ENCODE measurements at regions not wholly inside any gene's neighbourhood (a gene's known extent, or its start where the extent isn't known, plus 50 kb on each side); places are given as distances from the start of the nearest gene placed in this dataset.

DNA sequence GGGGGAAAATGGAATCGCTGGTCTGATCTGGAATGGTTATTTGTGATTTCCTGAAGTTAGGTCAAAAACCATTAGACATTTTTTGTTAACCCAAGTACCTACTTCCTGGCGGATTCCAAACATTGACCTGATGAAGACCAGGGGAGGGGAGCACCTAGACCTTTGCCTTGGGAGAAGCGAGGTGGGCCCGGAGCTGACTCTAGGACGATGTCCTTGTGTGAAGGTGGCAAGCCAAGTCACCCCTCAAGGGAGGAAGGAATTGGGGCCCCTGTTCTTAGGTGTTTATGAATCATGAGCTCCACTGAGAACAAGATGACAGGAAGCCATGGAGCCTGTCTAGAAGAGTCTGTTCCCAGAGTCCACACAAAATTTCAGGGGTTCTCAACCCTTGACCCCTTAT is 204.9 kb upstream of the FOXF1 start:
- no peak for TF ChIP-seq FOS (IDR thresholded peaks at IDR 0.05; ENCODE audit: borderline replicate concordance, insufficient read depth, low read length)
- H3K4me2 ChIP-seq (ENCODE audit: insufficient read depth, low read length) = no peak overlapping the region
- FAIRE-seq = no peak

GRCh38 chr16:86306011-86306644 is 204.2 kb upstream of the FOXF1 start:
- no peaks in the 10 kb centered on the region for H3K9me1 ChIP-seq (replicated peaks; ENCODE audit: control insufficient read depth, extremely low read depth, insufficient read depth, low read length)
- H2AFZ ChIP-seq (ENCODE audit: low read depth, low read length) = no peak overlapping the region
- DNase-seq (ENCODE audit: low read depth, low spot score) = no peak
- dilution Hi-C loops (cut with MboI; ENCODE audit: extremely low pct_ligation_motif_present, low sequenced_read_pairs) (no loop called here), intact Hi-C loops (cut with micrococcal nuclease) (no loop called here)
- BruUV-seq (replicated peaks) = no TSS peak
- POLR2A ChIA-PET = no interaction called here
- no peak overlapping the region for H3K4me2 ChIP-seq (ENCODE audit: insufficient read depth, low read length)
- no peak overlapping the region for H3K27ac ChIP-seq (ENCODE audit: insufficient read depth, low read depth, low read length)
- no peak overlapping the region for H3K9ac ChIP-seq (replicated peaks; ENCODE audit: extremely low read depth, insufficient read depth, low read length)
- FAIRE-seq = no peak
- no peaks in the 10 kb centered on the region for H3K36me3 ChIP-seq (ENCODE audit: control insufficient read depth in 2 of 2, extremely low read depth in 1 of 2, insufficient read depth in 2 of 2, low read length in 2 of 2)
- H3K4me3 ChIP-seq (replicated peaks in 1 of 3; ENCODE audit: insufficient read depth in 1 of 3, low read depth in 1 of 3, low read length in 3 of 3) = no peak overlapping the region
- no peaks in the 10 kb centered on the region for H3K79me2 ChIP-seq (ENCODE audit: control insufficient read depth, insufficient read depth, low read length)
- H3K4me1 ChIP-seq (ENCODE audit: control insufficient read depth, extremely low read depth, insufficient read depth, low read length) = no peaks in the 10 kb centered on the region
- CTCF ChIA-PET = interaction anchor here (1.4 kb wide), 1 partner anchor 8 kb away, joined by 3 read pairs; no protein-coding TSS in a partner anchor
- no peak for TF ChIP-seq MYC (IDR thresholded peaks at IDR 0.05; ENCODE audit: low read depth, low read length)
- no peak for TF ChIP-seq FOS (IDR thresholded peaks at IDR 0.05; ENCODE audit: borderline replicate concordance, insufficient read depth, low read length)
- TF ChIP-seq POLR2A (IDR thresholded peaks at IDR 0.05; ENCODE audit: low read depth, low read length) = no peak
- TF ChIP-seq POLR2AphosphoS5 (IDR thresholded peaks at IDR 0.05; ENCODE audit: insufficient read depth, low read depth, low read length) = no peak
- TF ChIP-seq, protein P1, sequence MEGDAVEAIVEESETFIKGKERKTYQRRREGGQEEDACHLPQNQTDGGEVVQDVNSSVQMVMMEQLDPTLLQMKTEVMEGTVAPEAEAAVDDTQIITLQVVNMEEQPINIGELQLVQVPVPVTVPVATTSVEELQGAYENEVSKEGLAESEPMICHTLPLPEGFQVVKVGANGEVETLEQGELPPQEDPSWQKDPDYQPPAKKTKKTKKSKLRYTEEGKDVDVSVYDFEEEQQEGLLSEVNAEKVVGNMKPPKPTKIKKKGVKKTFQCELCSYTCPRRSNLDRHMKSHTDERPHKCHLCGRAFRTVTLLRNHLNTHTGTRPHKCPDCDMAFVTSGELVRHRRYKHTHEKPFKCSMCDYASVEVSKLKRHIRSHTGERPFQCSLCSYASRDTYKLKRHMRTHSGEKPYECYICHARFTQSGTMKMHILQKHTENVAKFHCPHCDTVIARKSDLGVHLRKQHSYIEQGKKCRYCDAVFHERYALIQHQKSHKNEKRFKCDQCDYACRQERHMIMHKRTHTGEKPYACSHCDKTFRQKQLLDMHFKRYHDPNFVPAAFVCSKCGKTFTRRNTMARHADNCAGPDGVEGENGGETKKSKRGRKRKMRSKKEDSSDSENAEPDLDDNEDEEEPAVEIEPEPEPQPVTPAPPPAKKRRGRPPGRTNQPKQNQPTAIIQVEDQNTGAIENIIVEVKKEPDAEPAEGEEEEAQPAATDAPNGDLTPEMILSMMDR (IDR thresholded peaks at IDR 0.05; ENCODE audit: extremely low read depth in 1 of 2, insufficient read depth in 1 of 2, low read depth in 1 of 2, low read length in 2 of 2) = no peak
- TF ChIP-seq GATA2 (IDR thresholded peaks at IDR 0.05; ENCODE audit: insufficient read depth, insufficient read length, low read depth, low read length) = no peak
- TF ChIP-seq EZH2 (IDR thresholded peaks at IDR 0.05; ENCODE audit: borderline replicate concordance, low read depth, low read length, severe bottlenecking) = no peak
- TF ChIP-seq, protein P2, sequence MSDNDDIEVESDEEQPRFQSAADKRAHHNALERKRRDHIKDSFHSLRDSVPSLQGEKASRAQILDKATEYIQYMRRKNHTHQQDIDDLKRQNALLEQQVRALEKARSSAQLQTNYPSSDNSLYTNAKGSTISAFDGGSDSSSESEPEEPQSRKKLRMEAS (IDR thresholded peaks at IDR 0.05; ENCODE audit: insufficient read depth, insufficient read length) = no peak
- TF ChIP-seq JUN (IDR thresholded peaks at IDR 0.05; ENCODE audit: borderline replicate concordance, insufficient read depth, insufficient read length, low read depth) = no peak
- H3K27me3 ChIP-seq (ENCODE audit: control insufficient read depth in 2 of 2, insufficient read depth in 2 of 2, low read length in 2 of 2) = peaks cover 16 to 21% of the 10 kb centered on the region in 2 experiments
- no peaks in the 10 kb centered on the region for H4K20me1 ChIP-seq (replicated peaks; ENCODE audit: control insufficient read depth, extremely low read depth, insufficient read depth, low read length)
- no peaks in the 10 kb centered on the region for H3K9me3 ChIP-seq (replicated peaks; ENCODE audit: control insufficient read depth, insufficient read depth, low read length)

More for the DNA sequence above, 204.9 kb upstream of the FOXF1 start:
- Histone ChIP-seq H3K9me1 (replicated peaks; ENCODE audit: control insufficient read depth, extremely low read depth, insufficient read depth, low read length) (no peaks in the 10 kb centered on the region), H4K20me1 (replicated peaks; ENCODE audit: control insufficient read depth, extremely low read depth, insufficient read depth, low read length) (no peaks in the 10 kb centered on the region), H3K79me2 (ENCODE audit: control insufficient read depth, insufficient read depth, low read length) (no peaks in the 10 kb centered on the region), H3K36me3 (ENCODE audit: control insufficient read depth in 2 of 2, extremely low read depth in 1 of 2, insufficient read depth in 2 of 2, low read length in 2 of 2) (no peaks in the 10 kb centered on the region), H3K9me3 (replicated peaks; ENCODE audit: control insufficient read depth, insufficient read depth, low read length) (no peaks in the 10 kb centered on the region), H3K27ac (ENCODE audit: insufficient read depth, low read depth, low read length) (no peak overlapping the region), H3K4me1 (ENCODE audit: control insufficient read depth, extremely low read depth, insufficient read depth, low read length) (no peaks in the 10 kb centered on the region), H3K27me3 (ENCODE audit: control insufficient read depth in 2 of 2, insufficient read depth in 2 of 2, low read length in 2 of 2) (peaks cover 21 to 28% of the 10 kb centered on the region in 2 experiments), H3K4me3 (replicated peaks in 1 of 3; ENCODE audit: insufficient read depth in 1 of 3, low read depth in 1 of 3, low read length in 3 of 3) (no peak overlapping the region), H2AFZ (ENCODE audit: low read depth, low read length) (no peak overlapping the region), H3K9ac (replicated peaks; ENCODE audit: extremely low read depth, insufficient read depth, low read length) (no peak overlapping the region)
- ChIA-PET POLR2A (no interaction called here), CTCF (interaction anchor here (1.4 kb wide), 1 partner anchor 9 kb away, joined by 3 read pairs; no protein-coding TSS in a partner anchor)
- intact Hi-C loops (cut with micrococcal nuclease) (no loop called here), dilution Hi-C loops (cut with MboI; ENCODE audit: extremely low pct_ligation_motif_present, low sequenced_read_pairs) (no loop called here)
- no peak for DNase-seq (ENCODE audit: low read depth, low spot score)
- no TSS peak for BruUV-seq (replicated peaks)

All from endothelial cell of umbilical vein (primary cell).